GM21447 (cell line): ENCODE measurements at regions not wholly inside any gene's neighbourhood (a gene's known extent, or its start where the extent isn't known, plus 50 kb on each side); places are given as distances from the start of the nearest gene placed in this dataset.

Source experiments
- ATAC-seq: cut with Tn5 transposase; IDR thresholded peaks from one replicate; pipeline ENCODE4 v1.9.1; 2021; ENCODE audit not compliant: unreplicated experiment

- no peak for ATAC-seq
Measured at GRCh38 chr6:67292169-67292568, 1342.9 kb upstream of the ADGRB3 start.

GRCh38 chr6:67287566-67287965 lies 1347.5 kb upstream of the ADGRB3 start:
- ATAC-seq: no peak

GRCh38 chr6:67285770-67286495 lies 1349.1 kb upstream of the ADGRB3 start:
- no peak for ATAC-seq

GRCh38 chr6:67277312-67277711 lies 1357.8 kb upstream of the ADGRB3 start:
- ATAC-seq: no peak

GRCh38 chr6:67265996-67266921 lies 1368.8 kb upstream of the ADGRB3 start:
- ATAC-seq: no peak

- ATAC-seq: no peak
Measured at GRCh38 chr6:67252663-67253062, 1382.4 kb upstream of the ADGRB3 start.

GRCh38 chr6:67248077-67248476 lies 1387.0 kb upstream of the ADGRB3 start:
- ATAC-seq: no peak

GRCh38 chr6:67244037-67244436 lies 1391.0 kb upstream of the ADGRB3 start:
- no peak for ATAC-seq

- ATAC-seq: no peak
Measured at GRCh38 chr6:67237277-67237676, 1397.8 kb upstream of the ADGRB3 start.

GRCh38 chr6:67231092-67231491 lies 1404.0 kb upstream of the ADGRB3 start:
- ATAC-seq: no peak

GRCh38 chr6:67224989-67225388 lies 1410.1 kb upstream of the ADGRB3 start:
- no peak for ATAC-seq

- no peak for ATAC-seq
Measured at GRCh38 chr6:67221226-67221625, 1413.9 kb upstream of the ADGRB3 start.

GRCh38 chr6:67219346-67219745 lies 1415.7 kb upstream of the ADGRB3 start:
- ATAC-seq: no peak

GRCh38 chr6:67212584-67212983 lies 1422.5 kb upstream of the ADGRB3 start:
- no peak for ATAC-seq

- no peak for ATAC-seq
Measured at GRCh38 chr6:67210450-67210849, 1424.6 kb upstream of the ADGRB3 start.

GRCh38 chr6:67201563-67201962 lies 1433.5 kb upstream of the ADGRB3 start:
- no peak for ATAC-seq

- no peak for ATAC-seq
Measured at GRCh38 chr6:67200626-67201403, 1434.3 kb upstream of the ADGRB3 start.

GRCh38 chr6:67199425-67199824 lies 1435.7 kb upstream of the ADGRB3 start:
- ATAC-seq: no peak

GRCh38 chr6:67190733-67191132 lies 1444.3 kb upstream of the ADGRB3 start:
- no peak for ATAC-seq

- ATAC-seq: no peak
Measured at GRCh38 chr6:67184405-67184804, 1450.7 kb upstream of the ADGRB3 start.

- no peak for ATAC-seq
Measured at GRCh38 chr6:67175101-67175500, 1460.0 kb upstream of the ADGRB3 start.
